Transverse colon (tissue), 4 donors: ENCODE measurements at regions not wholly inside any gene's neighbourhood (a gene's known extent, or its start where the extent isn't known, plus 50 kb on each side); places are given as distances from the start of the nearest gene placed in this dataset.

Source experiments
- CTCF ChIP-seq, 5 experiments: fragments of 200-600 bp in 3 of 5; fragments of 450-650 bp in 2 of 5; sonication (generic) in 3 of 5; IDR thresholded peaks; 1 replicate in 2 of 5; 2 replicates in 3 of 5; pipeline ENCODE4 v1.5.1; 2016 to 2017; ENCODE audit warnings: antibody characterized with exemption in 5 of 5, inconsistent platforms in 3 of 5, mild to moderate bottlenecking in 2 of 5, moderate library complexity in 1 of 5
- EP300 ChIP-seq: sonication (generic); formaldehyde crosslinking; IDR thresholded peaks from one replicate; pipeline ENCODE4 v1.6.1; 2017; ENCODE audit warnings: antibody characterized with exemption, low read depth
- POLR2A ChIP-seq: fragments of 450-650 bp; IDR thresholded peaks from one replicate; pipeline ENCODE4 v1.6.1; 2016; ENCODE audit warnings: antibody characterized with exemption, mild to moderate bottlenecking, moderate library complexity
- POLR2AphosphoS5 ChIP-seq, 3 donors: sonication (generic); formaldehyde crosslinking; IDR thresholded peaks; one replicate each; pipeline ENCODE4 v1.6.1; 2016; ENCODE audit warnings: antibody characterized with exemption in 3 of 3

DNA sequence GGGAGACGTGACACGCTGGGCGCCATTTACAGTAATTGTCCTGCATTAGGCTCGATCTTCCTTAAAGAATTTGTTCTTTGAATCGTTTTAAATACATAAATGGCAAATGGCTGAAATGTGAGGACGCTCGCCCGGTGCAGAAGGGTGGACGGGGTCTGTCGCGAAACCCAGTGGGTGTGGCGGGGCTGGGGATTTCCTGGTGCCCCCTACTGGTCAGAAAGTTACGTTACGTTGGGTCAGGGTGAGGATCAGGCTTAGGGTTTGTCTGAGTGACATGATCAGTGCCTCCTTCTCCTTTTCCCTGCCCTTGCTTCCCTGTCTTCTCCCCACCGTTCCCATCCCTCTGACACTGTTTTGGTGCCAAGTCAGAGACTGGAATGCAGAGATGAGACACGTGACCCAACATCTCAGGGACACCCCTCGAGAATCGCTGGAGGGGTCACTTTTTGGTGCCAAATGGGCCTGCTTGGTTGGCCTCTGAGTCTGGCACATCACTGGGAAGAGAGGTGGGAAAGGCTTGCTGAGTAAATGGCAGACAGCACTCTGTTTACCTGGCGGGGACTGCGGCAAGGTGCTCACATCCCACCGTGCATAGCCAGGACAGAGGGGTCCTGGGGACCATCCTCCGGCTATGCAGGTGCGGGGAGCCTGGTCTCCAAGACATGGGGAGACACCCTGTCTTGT lies 1107.6 kb downstream of the BRD1 start:
- TF ChIP-seq EP300 (no peak), CTCF (IDR thresholded peaks at IDR 0.05) (no peak), POLR2A (no peak), POLR2AphosphoS5 (IDR thresholded peaks at IDR 0.05) (no peak)
